ENCODE measurements at regions not wholly inside any gene's neighbourhood (a gene's known extent, or its start where the extent isn't known, plus 50 kb on each side); places are given as distances from the start of the nearest gene placed in this dataset.

DNA sequence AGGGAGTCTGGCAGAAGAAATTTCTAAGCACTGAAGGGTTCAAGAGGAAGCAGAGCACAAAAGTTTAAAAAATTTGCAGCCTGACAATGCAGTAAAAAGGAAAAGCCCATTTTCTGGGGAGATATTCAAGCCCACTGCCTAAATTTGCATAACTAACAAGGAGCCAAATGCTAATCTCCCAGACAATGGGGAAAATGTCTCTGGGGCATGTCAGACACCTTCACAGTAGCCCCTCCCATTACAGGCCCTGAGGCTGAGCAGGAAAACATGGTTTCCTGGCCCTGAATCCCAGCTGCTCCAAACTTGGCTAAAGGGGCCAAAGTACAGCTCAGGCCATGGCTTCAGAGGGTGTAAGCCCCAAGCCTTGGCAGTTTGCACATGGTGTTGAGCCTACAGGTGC is 908.5 kb upstream of the MANEA start:
- no peak for DNase-seq (ENCODE audit: extremely low read depth, low read depth)
- TF ChIP-seq, protein P1, sequence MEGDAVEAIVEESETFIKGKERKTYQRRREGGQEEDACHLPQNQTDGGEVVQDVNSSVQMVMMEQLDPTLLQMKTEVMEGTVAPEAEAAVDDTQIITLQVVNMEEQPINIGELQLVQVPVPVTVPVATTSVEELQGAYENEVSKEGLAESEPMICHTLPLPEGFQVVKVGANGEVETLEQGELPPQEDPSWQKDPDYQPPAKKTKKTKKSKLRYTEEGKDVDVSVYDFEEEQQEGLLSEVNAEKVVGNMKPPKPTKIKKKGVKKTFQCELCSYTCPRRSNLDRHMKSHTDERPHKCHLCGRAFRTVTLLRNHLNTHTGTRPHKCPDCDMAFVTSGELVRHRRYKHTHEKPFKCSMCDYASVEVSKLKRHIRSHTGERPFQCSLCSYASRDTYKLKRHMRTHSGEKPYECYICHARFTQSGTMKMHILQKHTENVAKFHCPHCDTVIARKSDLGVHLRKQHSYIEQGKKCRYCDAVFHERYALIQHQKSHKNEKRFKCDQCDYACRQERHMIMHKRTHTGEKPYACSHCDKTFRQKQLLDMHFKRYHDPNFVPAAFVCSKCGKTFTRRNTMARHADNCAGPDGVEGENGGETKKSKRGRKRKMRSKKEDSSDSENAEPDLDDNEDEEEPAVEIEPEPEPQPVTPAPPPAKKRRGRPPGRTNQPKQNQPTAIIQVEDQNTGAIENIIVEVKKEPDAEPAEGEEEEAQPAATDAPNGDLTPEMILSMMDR (IDR thresholded peaks at IDR 0.05; ENCODE audit: low read depth, low read length, missing control alignments), result no peak
- no peak overlapping the region for H3K4me3 ChIP-seq (replicated peaks; ENCODE audit: low read depth, low read length)

DNA sequence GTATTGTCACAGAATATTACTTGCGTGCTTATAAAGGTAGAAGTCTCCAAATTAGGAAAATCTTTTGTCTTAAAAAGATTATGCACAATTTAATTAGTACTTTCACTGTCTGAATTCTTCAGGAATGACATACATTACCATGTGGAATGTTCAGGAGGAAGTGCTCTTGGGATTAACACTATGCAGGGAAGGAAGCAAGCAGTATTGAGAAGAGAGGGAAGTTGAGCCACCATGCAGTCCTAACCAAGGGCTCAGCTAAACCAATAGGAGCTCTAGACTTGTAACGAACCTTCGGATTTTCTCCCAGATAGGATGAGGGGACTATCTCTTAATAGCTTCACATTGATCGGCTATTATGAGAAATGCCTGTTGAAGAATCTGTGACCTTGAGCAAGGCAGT is 918.4 kb upstream of the MANEA start:
- TF ChIP-seq, protein P1 (IDR thresholded peaks at IDR 0.05; ENCODE audit: low read depth, low read length, missing control alignments), result no peak
- no peak for DNase-seq (ENCODE audit: extremely low read depth, low read depth)
- H3K4me3 ChIP-seq (replicated peaks; ENCODE audit: low read depth, low read length), result no peak overlapping the region

DNA sequence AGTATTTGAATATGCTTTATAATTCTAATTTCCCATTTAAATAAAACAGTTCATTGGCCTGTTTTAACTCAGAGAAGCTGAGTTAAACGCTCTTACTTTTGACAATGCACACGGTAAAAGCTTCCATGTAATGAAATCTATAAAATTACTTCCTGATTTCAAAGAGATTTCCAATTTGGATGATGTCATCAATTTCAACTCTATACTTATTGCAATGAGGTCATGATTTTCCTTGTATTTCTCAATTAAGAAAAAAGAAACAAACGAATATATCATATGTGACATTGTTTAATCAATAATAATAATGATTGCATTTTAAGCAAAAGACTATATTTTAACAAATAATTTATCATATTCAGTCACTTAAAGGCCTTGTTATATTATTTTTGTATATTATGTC is 926.1 kb upstream of the MANEA start:
- H3K4me3 ChIP-seq (replicated peaks; ENCODE audit: low read depth, low read length), result no peak overlapping the region
- TF ChIP-seq, protein P1 (IDR thresholded peaks at IDR 0.05; ENCODE audit: low read depth, low read length, missing control alignments), result no peak
- DNase-seq (ENCODE audit: extremely low read depth, low read depth), result no peak

DNA sequence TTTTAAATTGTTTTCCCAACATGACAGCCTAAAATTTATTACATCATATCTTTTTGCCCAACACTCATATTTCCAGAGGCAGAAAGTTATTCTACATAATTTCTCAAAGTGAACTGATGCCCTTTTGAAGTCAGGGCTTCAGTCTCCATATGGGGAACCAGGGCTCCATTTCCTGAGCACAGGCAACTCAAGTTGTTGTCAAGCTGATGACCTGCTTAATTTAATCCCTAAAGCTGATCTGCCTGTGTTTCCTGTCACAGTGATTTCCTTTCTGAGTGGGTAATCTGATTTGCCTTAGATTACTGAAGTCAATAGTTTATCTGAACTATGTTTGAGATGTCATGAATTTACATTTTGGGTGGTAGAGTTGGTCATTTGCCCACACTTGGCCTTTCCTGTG is 932.1 kb upstream of the MANEA start:
- TF ChIP-seq, protein P1 (IDR thresholded peaks at IDR 0.05; ENCODE audit: low read depth, low read length, missing control alignments), result no peak
- no peak for DNase-seq (ENCODE audit: extremely low read depth, low read depth)

DNA sequence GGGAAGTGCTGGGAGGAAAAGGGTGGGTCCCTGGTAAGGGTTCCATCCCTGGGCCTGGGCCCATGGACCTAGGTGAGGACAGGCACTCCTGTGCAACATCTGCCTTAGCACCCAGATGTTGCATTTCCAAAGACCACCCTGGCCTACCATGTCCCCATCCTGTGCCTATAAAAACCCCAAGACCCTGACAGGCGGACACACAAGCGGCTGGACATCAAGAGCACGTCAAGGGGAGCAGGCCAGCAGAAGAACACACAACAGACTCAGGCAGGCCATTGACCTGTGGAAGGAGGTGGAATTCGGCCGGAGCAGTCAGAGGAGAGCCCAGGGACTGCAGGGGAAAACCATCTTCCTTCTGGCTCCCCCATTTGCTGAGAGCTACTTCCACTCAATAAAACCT is 937.8 kb upstream of the MANEA start:
- TF ChIP-seq, protein P1 (IDR thresholded peaks at IDR 0.05; ENCODE audit: low read depth, low read length, missing control alignments), result no peak
- DNase-seq (ENCODE audit: extremely low read depth, low read depth), result no peak
- H3K4me3 ChIP-seq (replicated peaks; ENCODE audit: low read depth, low read length), result no peak overlapping the region

More for the DNA sequence above, 932.1 kb upstream of the MANEA start:
- no peak overlapping the region for H3K4me3 ChIP-seq (replicated peaks; ENCODE audit: low read depth, low read length)

DNA sequence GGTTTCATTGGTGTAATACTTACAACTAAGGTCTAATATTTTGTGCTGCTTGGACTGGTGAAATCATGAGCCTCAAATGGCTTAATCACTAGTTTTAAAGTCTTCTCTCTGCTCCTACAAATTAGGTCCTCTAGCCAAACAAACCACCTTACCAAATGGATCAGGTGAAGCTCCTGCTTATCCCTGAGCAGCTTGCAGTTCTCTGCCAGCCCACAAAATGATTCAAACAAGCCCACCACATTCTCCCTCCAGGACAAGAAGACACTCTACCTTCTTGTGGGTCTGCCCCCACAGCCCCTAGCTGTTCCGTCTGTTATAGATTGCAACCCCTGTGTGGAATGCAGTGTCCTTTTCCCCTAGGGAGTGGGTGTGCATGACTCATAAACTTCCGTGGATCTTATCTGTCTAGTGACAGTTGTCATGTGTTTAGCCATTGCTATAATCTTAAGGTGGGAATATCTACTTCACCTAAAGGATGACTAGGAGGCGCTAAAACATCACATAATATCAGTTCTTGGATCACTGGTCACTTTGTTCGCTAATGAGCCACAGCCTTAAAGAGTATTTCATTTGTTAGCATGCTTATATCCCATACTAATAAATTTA is 940.5 kb upstream of the MANEA start:
- no peak overlapping the region for H3K4me3 ChIP-seq (replicated peaks; ENCODE audit: low read depth, low read length)
- TF ChIP-seq, protein P1 (IDR thresholded peaks at IDR 0.05; ENCODE audit: low read depth, low read length, missing control alignments), result no peak
- DNase-seq (ENCODE audit: extremely low read depth, low read depth), result no peak

DNA sequence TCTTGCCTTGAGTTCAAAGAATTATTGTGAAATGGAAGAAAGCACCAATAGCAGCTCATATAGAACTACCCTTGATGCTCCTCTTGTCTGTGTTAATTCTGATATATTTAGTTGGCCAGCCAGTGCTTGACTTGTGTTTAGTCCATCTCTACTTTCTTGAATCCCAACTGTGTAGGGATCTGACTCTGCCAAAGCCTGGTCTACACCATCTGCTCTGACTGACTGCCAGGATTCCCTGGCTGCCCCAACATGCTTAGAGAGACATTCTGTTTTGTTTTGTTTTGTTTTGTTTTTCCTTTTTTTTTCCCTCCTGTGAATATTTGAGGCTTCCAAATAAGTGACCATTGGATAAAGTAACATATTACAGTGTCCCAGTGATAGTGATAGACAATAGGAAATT is 953.7 kb upstream of the MANEA start:
- no peak overlapping the region for H3K4me3 ChIP-seq (replicated peaks; ENCODE audit: low read depth, low read length)
- DNase-seq (ENCODE audit: extremely low read depth, low read depth), result no peak
- TF ChIP-seq, protein P1 (IDR thresholded peaks at IDR 0.05; ENCODE audit: low read depth, low read length, missing control alignments), result no peak
